ENCODE measurements at regions not wholly inside any gene's neighbourhood (a gene's known extent, or its start where the extent isn't known, plus 50 kb on each side); places are given as distances from the start of the nearest gene placed in this dataset.
A peak's percentile ranks its signal among the peaks of the same experiment; 100 is the strongest.

DNA sequence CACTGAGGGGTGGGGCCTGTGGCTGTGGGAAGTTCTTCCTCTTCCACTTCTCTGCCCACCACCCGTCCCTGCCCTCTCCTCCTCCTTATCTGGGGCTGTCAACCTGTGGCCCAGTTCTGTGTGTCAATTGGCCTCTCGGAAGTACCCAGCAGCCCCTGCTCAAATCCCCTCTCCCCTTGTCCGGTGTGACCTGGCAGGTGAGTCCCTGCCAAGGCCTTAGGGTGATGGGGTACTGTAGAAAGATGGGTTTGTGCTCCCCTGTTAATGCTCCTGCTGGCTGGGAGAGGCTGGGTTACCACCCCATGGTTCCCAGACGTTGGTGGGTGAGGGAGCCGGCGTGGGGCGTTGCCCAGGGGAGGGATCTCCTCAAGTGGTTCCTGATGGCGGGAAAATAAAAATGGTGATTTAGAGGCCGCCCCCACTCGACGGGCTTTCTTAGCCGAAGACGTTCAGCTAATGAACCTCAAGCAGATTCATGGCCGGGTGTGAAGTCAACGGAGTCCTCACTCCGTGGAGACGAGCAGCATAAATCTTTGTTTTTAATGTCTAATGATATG lies 141.2 kb downstream of the URI1 start:
- Histone ChIP-seq H3K9me3 (no peaks in the 10 kb centered on the region), H3K9ac (no peak overlapping the region), H4K20me1 (ENCODE audit: insufficient read depth) (no peaks in the 10 kb centered on the region), H3K4me2 (no peak overlapping the region), H2AFZ (ENCODE audit: low read depth) (no peak overlapping the region), H3K27me3 (ENCODE audit: insufficient read depth) (no peaks in the 10 kb centered on the region), H3F3A (replicated peaks; ENCODE audit: insufficient read depth) (no peaks in the 10 kb centered on the region), H3K9me2 (no peaks in the 10 kb centered on the region), H3K27ac (ENCODE audit: low read depth in 2 of 2, low read length in 1 of 2) (peak overlapping the region in 1 of 2 experiments; percentile 22; a peak in 1 of 4 replicates), H3K79me2 (ENCODE audit: insufficient read depth) (no peaks in the 10 kb centered on the region), H3K4me1 (ENCODE audit: control insufficient read depth in 1 of 2, insufficient read depth in 2 of 2, low read depth in 1 of 2, low read length in 1 of 2) (peaks cover 0 to 31% of the 10 kb centered on the region in 2 experiments; a peak in 2 of 4 replicates), H3K4me3 (ENCODE audit: low read depth in 2 of 2, low read length in 1 of 2) (no peak overlapping the region), H3K36me3 (replicated peaks in 1 of 2; ENCODE audit: control insufficient read depth in 1 of 2, insufficient read depth in 2 of 2, low read length in 1 of 2) (no peaks in the 10 kb centered on the region)
- WGBS (ENCODE audit: low lambda C conversion rate), result 67% methylated on average over 17 of the region's 17 CpGs
- POLR2A ChIA-PET, result no interaction called here
- no peak for TF ChIP-seq NFIC (IDR thresholded peaks at IDR 0.05; ENCODE audit: borderline replicate concordance)
- CTCF ChIA-PET, result interaction anchor here (1.4 to 2.4 kb wide), 2 partner anchors 12 to 71 kb away, joined by 4 to 7 read pairs; no protein-coding TSS in a partner anchor
- DNase-seq, result no peak

DNA sequence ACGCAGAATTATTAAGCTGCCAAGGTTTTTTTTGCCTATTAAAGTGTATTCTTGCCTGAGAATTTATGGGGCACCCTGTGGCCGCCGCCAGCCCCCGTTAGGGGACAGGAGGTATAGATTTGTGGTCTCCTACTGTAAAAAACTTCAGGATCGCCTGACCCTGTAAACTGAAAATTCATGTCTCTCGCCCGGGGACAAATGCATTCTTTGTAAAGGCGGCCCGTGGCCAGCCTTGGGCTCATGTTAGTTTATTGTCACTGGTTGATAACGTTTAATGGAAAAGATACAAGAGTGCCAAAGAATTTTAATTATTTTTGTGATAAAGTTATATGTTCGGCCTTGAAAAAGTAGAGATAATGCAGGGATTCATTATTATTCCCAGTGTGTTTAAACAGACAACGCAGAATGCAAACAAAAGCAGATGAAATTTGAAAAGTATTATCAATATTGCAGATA lies 141.7 kb downstream of the URI1 start:
- H3K9me3 ChIP-seq, result no peaks in the 10 kb centered on the region
- TF ChIP-seq, protein P1, sequence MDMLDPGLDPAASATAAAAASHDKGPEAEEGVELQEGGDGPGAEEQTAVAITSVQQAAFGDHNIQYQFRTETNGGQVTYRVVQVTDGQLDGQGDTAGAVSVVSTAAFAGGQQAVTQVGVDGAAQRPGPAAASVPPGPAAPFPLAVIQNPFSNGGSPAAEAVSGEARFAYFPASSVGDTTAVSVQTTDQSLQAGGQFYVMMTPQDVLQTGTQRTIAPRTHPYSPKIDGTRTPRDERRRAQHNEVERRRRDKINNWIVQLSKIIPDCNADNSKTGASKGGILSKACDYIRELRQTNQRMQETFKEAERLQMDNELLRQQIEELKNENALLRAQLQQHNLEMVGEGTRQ (IDR thresholded peaks at IDR 0.05; ENCODE audit: borderline replicate concordance, low read depth, low read length), result no peak
- TF ChIP-seq GATA2 (CRISPR knock-in tag; IDR thresholded peaks at IDR 0.05) (0 out of 2 replicates have a peak, but pooled peaks have one; percentile 47), TEAD4 (IDR thresholded peaks at IDR 0.05; ENCODE audit: borderline replicate concordance, insufficient read depth) (no peak), RXRA (IDR thresholded peaks at IDR 0.05; ENCODE audit: borderline replicate concordance, low read depth) (no peak), TCF12 (IDR thresholded peaks at IDR 0.05) (no peak), JUND (IDR thresholded peaks at IDR 0.05) (no peak), CHD2 (IDR thresholded peaks at IDR 0.05; ENCODE audit: low read length, partially characterized antibody) (no peak), RCOR1 (IDR thresholded peaks at IDR 0.05; ENCODE audit: low read length) (peak; percentile 65), SMC3 (IDR thresholded peaks at IDR 0.05; ENCODE audit: low read depth, low read length) (no peak), MXI1 (IDR thresholded peaks at IDR 0.05; ENCODE audit: low read depth, low read length) (no peak), RFX5 (IDR thresholded peaks at IDR 0.05; ENCODE audit: low read length) (no peak), RAD21 (IDR thresholded peaks at IDR 0.05; ENCODE audit: low read length) (peak; percentile 10; the same call in 1 of the 2 replicates), POLR2AphosphoS5 (IDR thresholded peaks at IDR 0.05; ENCODE audit: low read depth, low read length) (no peak), EZH2phosphoT487 (IDR thresholded peaks at IDR 0.05; ENCODE audit: borderline replicate concordance, low read depth) (no peak), EP300 (IDR thresholded peaks at IDR 0.05; ENCODE audit: borderline replicate concordance in 1 of 2, low read depth in 1 of 2, low read length in 1 of 2) (peak in 1 of 2 experiments; percentile 65; a peak in 1 of 4 replicates), FOXJ3 (CRISPR knock-in tag; IDR thresholded peaks at IDR 0.05) (no peak)
- TF ChIP-seq, protein P2, sequence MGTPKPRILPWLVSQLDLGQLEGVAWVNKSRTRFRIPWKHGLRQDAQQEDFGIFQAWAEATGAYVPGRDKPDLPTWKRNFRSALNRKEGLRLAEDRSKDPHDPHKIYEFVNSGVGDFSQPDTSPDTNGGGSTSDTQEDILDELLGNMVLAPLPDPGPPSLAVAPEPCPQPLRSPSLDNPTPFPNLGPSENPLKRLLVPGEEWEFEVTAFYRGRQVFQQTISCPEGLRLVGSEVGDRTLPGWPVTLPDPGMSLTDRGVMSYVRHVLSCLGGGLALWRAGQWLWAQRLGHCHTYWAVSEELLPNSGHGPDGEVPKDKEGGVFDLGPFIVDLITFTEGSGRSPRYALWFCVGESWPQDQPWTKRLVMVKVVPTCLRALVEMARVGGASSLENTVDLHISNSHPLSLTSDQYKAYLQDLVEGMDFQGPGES (IDR thresholded peaks at IDR 0.05; ENCODE audit: low read depth, low read length), result no peak
- TF ChIP-seq, protein P3, sequence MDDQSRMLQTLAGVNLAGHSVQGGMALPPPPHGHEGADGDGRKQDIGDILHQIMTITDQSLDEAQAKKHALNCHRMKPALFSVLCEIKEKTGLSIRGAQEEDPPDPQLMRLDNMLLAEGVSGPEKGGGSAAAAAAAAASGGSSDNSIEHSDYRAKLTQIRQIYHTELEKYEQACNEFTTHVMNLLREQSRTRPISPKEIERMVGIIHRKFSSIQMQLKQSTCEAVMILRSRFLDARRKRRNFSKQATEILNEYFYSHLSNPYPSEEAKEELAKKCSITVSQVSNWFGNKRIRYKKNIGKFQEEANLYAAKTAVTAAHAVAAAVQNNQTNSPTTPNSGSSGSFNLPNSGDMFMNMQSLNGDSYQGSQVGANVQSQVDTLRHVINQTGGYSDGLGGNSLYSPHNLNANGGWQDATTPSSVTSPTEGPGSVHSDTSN (IDR thresholded peaks at IDR 0.05), result no peak
- TF ChIP-seq, protein P4, sequence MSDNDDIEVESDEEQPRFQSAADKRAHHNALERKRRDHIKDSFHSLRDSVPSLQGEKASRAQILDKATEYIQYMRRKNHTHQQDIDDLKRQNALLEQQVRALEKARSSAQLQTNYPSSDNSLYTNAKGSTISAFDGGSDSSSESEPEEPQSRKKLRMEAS (IDR thresholded peaks at IDR 0.05; ENCODE audit: low read depth), result no peak
- TF ChIP-seq, protein P5, sequence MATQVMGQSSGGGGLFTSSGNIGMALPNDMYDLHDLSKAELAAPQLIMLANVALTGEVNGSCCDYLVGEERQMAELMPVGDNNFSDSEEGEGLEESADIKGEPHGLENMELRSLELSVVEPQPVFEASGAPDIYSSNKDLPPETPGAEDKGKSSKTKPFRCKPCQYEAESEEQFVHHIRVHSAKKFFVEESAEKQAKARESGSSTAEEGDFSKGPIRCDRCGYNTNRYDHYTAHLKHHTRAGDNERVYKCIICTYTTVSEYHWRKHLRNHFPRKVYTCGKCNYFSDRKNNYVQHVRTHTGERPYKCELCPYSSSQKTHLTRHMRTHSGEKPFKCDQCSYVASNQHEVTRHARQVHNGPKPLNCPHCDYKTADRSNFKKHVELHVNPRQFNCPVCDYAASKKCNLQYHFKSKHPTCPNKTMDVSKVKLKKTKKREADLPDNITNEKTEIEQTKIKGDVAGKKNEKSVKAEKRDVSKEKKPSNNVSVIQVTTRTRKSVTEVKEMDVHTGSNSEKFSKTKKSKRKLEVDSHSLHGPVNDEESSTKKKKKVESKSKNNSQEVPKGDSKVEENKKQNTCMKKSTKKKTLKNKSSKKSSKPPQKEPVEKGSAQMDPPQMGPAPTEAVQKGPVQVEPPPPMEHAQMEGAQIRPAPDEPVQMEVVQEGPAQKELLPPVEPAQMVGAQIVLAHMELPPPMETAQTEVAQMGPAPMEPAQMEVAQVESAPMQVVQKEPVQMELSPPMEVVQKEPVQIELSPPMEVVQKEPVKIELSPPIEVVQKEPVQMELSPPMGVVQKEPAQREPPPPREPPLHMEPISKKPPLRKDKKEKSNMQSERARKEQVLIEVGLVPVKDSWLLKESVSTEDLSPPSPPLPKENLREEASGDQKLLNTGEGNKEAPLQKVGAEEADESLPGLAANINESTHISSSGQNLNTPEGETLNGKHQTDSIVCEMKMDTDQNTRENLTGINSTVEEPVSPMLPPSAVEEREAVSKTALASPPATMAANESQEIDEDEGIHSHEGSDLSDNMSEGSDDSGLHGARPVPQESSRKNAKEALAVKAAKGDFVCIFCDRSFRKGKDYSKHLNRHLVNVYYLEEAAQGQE (IDR thresholded peaks at IDR 0.05; ENCODE audit: low read depth, low read length), result no peak
- peaks cover 0 to 31% of the 10 kb centered on the region in 2 experiments; a peak in 2 of 4 replicates for H3K4me1 ChIP-seq (ENCODE audit: control insufficient read depth in 1 of 2, insufficient read depth in 2 of 2, low read depth in 1 of 2, low read length in 1 of 2)
- no peak overlapping the region for H2AFZ ChIP-seq (ENCODE audit: low read depth)
- CTCF ChIA-PET, result no interaction called here
- peak; percentile 62 for DNase-seq
- peak overlapping the region in 1 of 2 experiments; percentile 76; a peak in 1 of 4 replicates for H3K27ac ChIP-seq (ENCODE audit: low read depth in 2 of 2, low read length in 1 of 2)
- POLR2A ChIA-PET, result no interaction called here
- no peak overlapping the region for H3K4me3 ChIP-seq (ENCODE audit: low read depth in 2 of 2, low read length in 1 of 2)
- H3K27me3 ChIP-seq (ENCODE audit: insufficient read depth), result no peaks in the 10 kb centered on the region
- H3K36me3 ChIP-seq (replicated peaks in 1 of 2; ENCODE audit: control insufficient read depth in 1 of 2, insufficient read depth in 2 of 2, low read length in 1 of 2), result no peaks in the 10 kb centered on the region
- 25% methylated on average over 12 of the region's 12 CpGs for WGBS (ENCODE audit: low lambda C conversion rate)
- H3K9ac ChIP-seq, result no peak overlapping the region
- H3F3A ChIP-seq (replicated peaks; ENCODE audit: insufficient read depth), result no peaks in the 10 kb centered on the region
- H3K9me2 ChIP-seq, result no peaks in the 10 kb centered on the region
- H4K20me1 ChIP-seq (ENCODE audit: insufficient read depth), result no peaks in the 10 kb centered on the region
- no peak overlapping the region for H3K4me2 ChIP-seq
- H3K79me2 ChIP-seq (ENCODE audit: insufficient read depth), result no peaks in the 10 kb centered on the region

All from SK-N-SH (cell line).